GM12891 (cell line): ENCODE measurements at regions not wholly inside any gene's neighbourhood (a gene's known extent, or its start where the extent isn't known, plus 50 kb on each side); places are given as distances from the start of the nearest gene placed in this dataset.

Experiments used
- DNase-seq: peaks from one replicate; pipeline ENCODE4 v3.0.0; 2011; ENCODE audit warnings: low spot score; ENCODE audit not compliant: insufficient read length
- FAIRE-seq: peaks from 2 replicates; lab custom pipeline; 2011; peaks lifted over from hg19 to GRCh38; lab: Jason Lieb, UNC
- PAX5 ChIP-seq: IDR thresholded peaks from 2 replicates; pipeline ENCODE4 v1.6.1; 2011; ENCODE audit warnings: low read length, moderate library complexity, mild to moderate bottlenecking; ENCODE audit not compliant: insufficient read depth, severe bottlenecking
- POLR2A ChIP-seq: IDR thresholded peaks from 2 replicates; pipeline ENCODE4 v1.6.1; 2011; ENCODE audit warnings: low read depth, low read length, control low read depth
- POLR2AphosphoS5 ChIP-seq: IDR thresholded peaks from 2 replicates; pipeline ENCODE4 v1.6.1; 2011; ENCODE audit warnings: low read depth, low read length, control low read depth
- POU2F2 ChIP-seq: IDR thresholded peaks from 2 replicates; pipeline ENCODE4 v1.6.1; 2011; ENCODE audit warnings: low read depth, mild to moderate bottlenecking, control low read depth, low read length, moderate library complexity
- SPI1 ChIP-seq: IDR thresholded peaks from 2 replicates; pipeline ENCODE4 v1.6.1; 2011; ENCODE audit warnings: low read depth, low read length, control low read depth
- TAF1 ChIP-seq: IDR thresholded peaks from 2 replicates; pipeline ENCODE4 v1.6.1; 2011; ENCODE audit warnings: low read depth, low read length, control low read depth

DNA sequence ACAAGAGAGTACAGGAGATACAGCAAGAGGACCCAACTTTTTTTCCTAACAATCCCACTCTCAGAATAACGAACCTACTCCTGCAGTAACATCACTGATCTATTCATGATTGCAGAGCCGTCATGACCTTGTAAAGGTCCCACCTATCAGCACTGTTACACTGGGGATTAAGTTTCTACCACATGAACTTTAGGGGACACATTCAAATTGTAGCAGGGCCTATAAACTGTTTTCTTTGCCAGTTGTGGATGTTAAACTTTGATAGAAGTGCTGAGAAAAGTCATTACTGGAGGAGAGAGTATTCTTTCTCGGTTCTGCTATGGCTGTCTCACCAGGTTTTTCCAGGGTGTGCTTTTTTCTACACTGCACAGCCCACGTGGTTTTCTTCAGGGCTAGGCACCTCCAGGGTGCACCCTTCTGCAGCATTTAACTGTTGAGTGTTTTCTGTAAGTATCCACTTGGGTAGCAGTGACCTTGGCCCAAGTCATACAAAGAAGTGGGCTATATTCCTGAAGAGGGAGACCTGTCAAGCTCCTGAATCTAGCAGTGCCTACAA lies 131.6 kb upstream of the AHR start:
- no peak for DNase-seq
- no peak for TF ChIP-seq PAX5
- no peak for TF ChIP-seq SPI1
- TF ChIP-seq POLR2AphosphoS5: no peak
- no peak for TF ChIP-seq POLR2A
- TF ChIP-seq TAF1: no peak
- TF ChIP-seq POU2F2: no peak
- peak; percentile 76 for FAIRE-seq

DNA sequence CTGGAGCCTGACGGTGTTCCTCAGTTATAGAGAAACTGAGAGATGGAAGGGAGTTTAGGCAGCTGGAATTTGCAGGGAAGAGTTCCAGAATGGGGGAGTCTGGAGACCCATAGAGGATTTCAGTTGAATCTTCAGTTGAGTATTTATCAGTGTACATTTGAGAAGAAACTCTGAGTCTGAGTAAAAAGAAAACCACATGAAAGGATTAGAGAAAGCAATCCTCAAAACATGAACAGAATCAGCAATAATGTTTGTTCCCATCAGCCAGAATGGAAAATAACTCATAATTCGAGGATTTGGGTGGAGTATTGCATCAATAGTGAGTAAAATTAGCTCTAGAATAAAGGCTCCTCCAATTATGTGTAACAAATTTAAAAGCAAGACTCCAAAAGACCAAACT lies 130.0 kb upstream of the AHR start:
- FAIRE-seq (no peak), DNase-seq (no peak)
- no peak for TF ChIP-seq POLR2AphosphoS5
- TF ChIP-seq TAF1: no peak
- TF ChIP-seq PAX5: no peak
- TF ChIP-seq POU2F2: no peak
- no peak for TF ChIP-seq POLR2A
- no peak for TF ChIP-seq SPI1

GRCh38 chr7:17171427-17171826 lies 127.0 kb upstream of the AHR start:
- TF ChIP-seq POU2F2: no peak
- no peak for TF ChIP-seq SPI1
- no peak for DNase-seq
- no peak for FAIRE-seq

DNA sequence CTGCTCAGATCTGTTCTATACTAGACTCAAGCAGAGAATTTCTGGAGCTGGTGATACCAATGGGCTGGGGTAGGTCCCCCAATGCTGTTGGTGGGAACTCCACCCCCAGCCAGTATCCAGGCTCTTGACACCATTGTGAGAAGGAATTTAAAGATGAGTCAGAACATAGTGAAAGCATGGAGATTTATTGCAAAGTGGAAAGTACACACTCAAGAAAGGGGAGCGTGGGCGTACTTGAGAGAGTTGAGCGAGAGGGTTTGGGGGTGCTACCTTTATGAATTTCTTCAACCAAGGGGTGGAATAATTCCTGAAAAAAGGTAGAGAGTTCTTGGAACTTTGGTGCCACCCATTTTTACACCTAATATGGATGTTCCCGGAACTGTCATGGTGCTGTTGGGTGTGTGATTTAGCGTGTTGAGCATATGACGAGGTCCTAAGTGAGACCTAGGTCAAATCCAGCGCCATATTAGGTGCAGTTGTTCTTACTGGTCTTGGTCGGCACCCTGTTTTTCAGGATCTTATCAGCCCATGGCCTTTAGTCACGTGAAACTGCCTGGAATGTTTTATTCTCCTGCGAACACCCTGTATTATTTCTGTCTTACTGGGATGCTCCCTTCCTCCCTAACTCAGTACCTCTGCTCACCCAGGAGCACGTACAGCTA lies 122.0 kb upstream of the AHR start:
- FAIRE-seq: no peak
- DNase-seq: no peak

DNA sequence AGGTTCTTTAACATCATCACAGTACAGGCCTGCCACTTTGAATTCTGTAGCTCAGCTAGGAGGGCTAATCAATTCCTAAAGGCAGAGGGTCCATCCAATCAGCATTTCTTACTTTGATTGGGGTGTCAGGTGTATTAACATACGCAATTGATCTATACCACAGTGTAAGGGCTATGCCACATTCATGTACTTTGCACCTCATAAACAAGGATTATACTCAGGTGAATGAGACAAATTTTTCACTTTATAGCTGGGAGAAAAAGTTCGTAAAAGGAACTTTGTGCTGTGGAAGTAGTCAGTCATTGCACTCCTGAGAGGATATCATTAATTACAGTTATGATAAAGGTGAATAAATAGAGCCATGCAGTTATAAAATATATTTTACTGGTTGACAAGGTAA lies 119.9 kb upstream of the AHR start:
- DNase-seq (no peak), FAIRE-seq (no peak)
- TF ChIP-seq TAF1: no peak

More for the DNA sequence above, 122.0 kb upstream of the AHR start:
- TF ChIP-seq PAX5: no peak
- TF ChIP-seq POLR2AphosphoS5: no peak
- TF ChIP-seq POLR2A: no peak
- no peak for TF ChIP-seq POU2F2
- no peak for TF ChIP-seq TAF1
- no peak for TF ChIP-seq SPI1

DNA sequence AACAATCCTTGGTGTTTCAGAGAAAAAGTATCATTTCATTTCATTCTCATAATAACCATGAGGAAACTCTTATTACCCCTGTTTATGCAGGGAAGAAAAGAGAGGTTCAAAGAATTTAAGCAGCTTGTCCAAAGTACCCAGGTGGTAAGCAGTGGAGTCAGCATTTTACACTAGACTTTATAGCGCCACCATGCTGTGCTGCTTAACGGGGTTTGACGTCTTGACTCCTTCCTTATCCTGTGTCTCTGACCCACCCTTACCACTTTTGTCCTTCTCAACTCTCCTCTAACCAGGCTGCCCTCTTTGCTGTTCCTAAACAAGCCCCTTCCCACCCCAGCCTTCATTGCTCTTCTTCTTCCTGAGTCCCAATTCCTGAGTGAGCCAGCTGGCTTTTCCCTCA lies 117.0 kb upstream of the AHR start:
- DNase-seq (no peak), FAIRE-seq (no peak)
- TF ChIP-seq POLR2A: no peak
- no peak for TF ChIP-seq POU2F2
- no peak for TF ChIP-seq POLR2AphosphoS5
- TF ChIP-seq SPI1: no peak
- TF ChIP-seq PAX5: no peak
- no peak for TF ChIP-seq TAF1

DNA sequence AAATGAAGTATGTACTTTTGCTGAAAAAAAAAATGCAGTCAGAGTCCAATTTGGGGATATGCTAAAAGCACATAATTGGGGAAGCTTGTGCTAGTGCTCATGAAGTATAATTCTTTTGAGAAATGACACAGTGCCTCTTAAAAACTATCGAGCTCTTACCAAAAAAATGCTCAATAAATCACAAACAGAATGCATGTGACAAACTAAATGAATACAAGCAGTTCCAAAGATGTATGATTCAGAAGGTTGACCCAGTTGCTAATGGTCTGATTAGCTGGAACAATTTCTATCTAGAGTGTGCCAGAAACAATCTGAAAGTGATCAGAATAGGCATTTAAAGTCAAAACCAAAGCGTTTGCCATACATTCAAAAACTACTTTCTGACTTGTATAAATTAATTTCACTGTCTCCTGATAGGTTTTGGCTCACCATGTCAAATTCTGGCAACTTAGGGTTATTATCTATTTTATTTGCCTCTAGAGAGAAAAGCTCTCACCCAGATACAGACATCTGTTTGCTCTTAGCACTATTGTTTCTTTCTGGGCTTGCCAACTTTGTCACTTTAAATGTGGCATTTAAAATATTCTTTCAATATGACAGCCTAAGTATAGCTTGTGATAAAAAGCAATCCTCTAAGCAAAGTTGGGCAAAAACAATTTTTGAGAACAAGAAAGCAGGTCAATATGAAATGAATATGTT lies 114.7 kb upstream of the AHR start:
- FAIRE-seq: no peak
- no peak for DNase-seq
- TF ChIP-seq POLR2A (no peak), PAX5 (no peak), POLR2AphosphoS5 (no peak), TAF1 (no peak), POU2F2 (no peak), SPI1 (no peak)

- DNase-seq (no peak), FAIRE-seq (peak; percentile 66)
- TF ChIP-seq PAX5: no peak
- TF ChIP-seq TAF1: no peak
- TF ChIP-seq SPI1: no peak
- no peak for TF ChIP-seq POLR2AphosphoS5
- TF ChIP-seq POLR2A: no peak
- no peak for TF ChIP-seq POU2F2
Observed at GRCh38 chr7:17184805-17185689, 113.4 kb upstream of the AHR start.

- FAIRE-seq (peak; percentile 56), DNase-seq (no peak)
- TF ChIP-seq POLR2AphosphoS5: no peak
- TF ChIP-seq SPI1: peak; percentile 99
- no peak for TF ChIP-seq POLR2A
- TF ChIP-seq PAX5: no peak
- TF ChIP-seq TAF1: no peak
- no peak for TF ChIP-seq POU2F2
Observed at GRCh38 chr7:17185690-17186070, 112.8 kb upstream of the AHR start.

DNA sequence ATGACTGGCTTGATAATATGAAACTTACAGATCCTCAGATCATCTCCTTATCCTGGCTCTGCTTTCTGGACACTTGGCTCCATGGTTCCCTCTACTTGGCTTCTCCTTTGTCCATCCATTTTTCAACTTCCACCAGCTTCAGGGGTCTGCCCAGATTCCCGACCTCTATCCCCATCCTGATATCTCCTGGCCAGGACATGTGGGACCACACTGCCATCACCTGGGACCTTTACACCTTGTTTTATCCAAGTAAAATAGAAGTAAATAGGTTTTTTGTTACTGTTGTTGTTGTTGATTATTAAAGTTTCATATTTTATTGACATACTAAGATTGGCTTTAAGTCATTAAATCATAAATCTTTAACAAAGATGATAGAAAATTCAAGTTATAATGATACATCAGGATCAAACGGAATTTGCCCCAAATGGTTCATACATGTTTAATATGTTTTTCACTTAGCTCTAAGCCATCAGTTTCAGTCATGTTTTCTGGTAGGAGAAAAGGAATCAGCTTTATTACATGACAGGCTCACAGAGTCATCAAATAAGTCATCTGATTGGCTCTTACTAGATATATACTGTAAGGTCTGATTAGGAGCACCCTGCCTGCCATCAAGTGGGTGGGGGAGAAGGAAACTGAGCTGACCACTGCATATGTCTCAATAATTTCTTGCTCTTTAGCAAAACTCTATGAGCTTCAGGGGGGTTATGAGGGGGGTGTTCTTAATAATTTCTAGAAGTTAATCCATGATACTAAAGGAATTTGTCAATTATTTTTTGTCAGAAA lies 111.5 kb upstream of the AHR start:
- FAIRE-seq (no peak), DNase-seq (no peak)
- TF ChIP-seq PAX5 (no peak), POLR2AphosphoS5 (no peak), POLR2A (no peak), SPI1 (no peak), POU2F2 (no peak), TAF1 (no peak)
